Loucy (cell line): ENCODE measurements at regions not wholly inside any gene's neighbourhood (a gene's known extent, or its start where the extent isn't known, plus 50 kb on each side); places are given as distances from the start of the nearest gene placed in this dataset.

Experiments used
- H2AFZ ChIP-seq: fragments of 200-600 bp; sonication (generic); 2 replicates; pipeline ENCODE4 v1.6.0; 2016; ENCODE audit warnings: antibody characterized with exemption, mild to moderate bottlenecking, low read length, moderate library complexity
- H3F3A ChIP-seq: fragments of 200-600 bp; 2 replicates; pipeline ENCODE4 v1.6.0; 2016; ENCODE audit warnings: antibody characterized with exemption, low read depth, mild to moderate bottlenecking
- H3K27me3 ChIP-seq: fragments of 200-600 bp; sonication (generic); 2 replicates; pipeline ENCODE4 v1.6.1; 2014; ENCODE audit warnings: low read length, mild to moderate bottlenecking; ENCODE audit not compliant: insufficient read depth, poor library complexity, severe bottlenecking
- H3K36me3 ChIP-seq: fragments of 200-600 bp; sonication (generic); 2 replicates; pipeline ENCODE4 v1.6.1; 2016; ENCODE audit warnings: low read length; ENCODE audit not compliant: insufficient read depth
- H3K4me1 ChIP-seq: fragments of 200-600 bp; sonication (generic); 2 replicates; pipeline ENCODE4 v1.5.1; 2014; ENCODE audit warnings: low read length, mild to moderate bottlenecking; ENCODE audit not compliant: insufficient read depth, poor library complexity, severe bottlenecking
- H3K4me2 ChIP-seq: fragments of 200-600 bp; sonication (generic); 2 replicates; pipeline ENCODE4 v1.6.0; 2014; ENCODE audit warnings: antibody characterized with exemption, low read length, low read depth, mild to moderate bottlenecking; ENCODE audit not compliant: poor library complexity, severe bottlenecking
- H3K4me3 ChIP-seq: fragments of 200-600 bp; sonication (generic); 2 replicates; pipeline ENCODE4 v1.5.1; 2014; ENCODE audit warnings: low read length, mild to moderate bottlenecking, mixed read lengths; ENCODE audit not compliant: poor library complexity, severe bottlenecking
- H3K79me2 ChIP-seq: fragments of 200-600 bp; sonication (generic); 2 replicates; pipeline ENCODE4 v1.6.1; 2014; ENCODE audit warnings: low read length; ENCODE audit not compliant: insufficient read depth
- H3K9ac ChIP-seq: fragments of 200-600 bp; sonication (generic); 2 replicates; pipeline ENCODE4 v1.6.0; 2014; ENCODE audit warnings: mild to moderate bottlenecking, low read depth, low read length, moderate library complexity; ENCODE audit not compliant: poor library complexity, severe bottlenecking
- H3K9me2 ChIP-seq: fragments of 200-600 bp; sonication (generic); replicated peaks from 2 replicates; pipeline ENCODE4 v1.6.1; 2016; ENCODE audit warnings: low read depth, low read length, mixed read lengths
- H3K9me3 ChIP-seq: fragments of 200-600 bp; sonication (generic); 2 replicates; pipeline ENCODE4 v1.6.1; 2014; ENCODE audit warnings: mild to moderate bottlenecking, antibody characterized with exemption, low read length, low read depth; ENCODE audit not compliant: insufficient read depth
- H4K20me1 ChIP-seq: fragments of 200-600 bp; sonication (generic); 2 replicates; pipeline ENCODE4 v1.6.0; 2014; ENCODE audit warnings: antibody characterized with exemption, low read length, mild to moderate bottlenecking; ENCODE audit not compliant: insufficient read depth, poor library complexity, severe bottlenecking
- EZH2phosphoT487 ChIP-seq: fragments of 200-600 bp; IDR thresholded peaks from 2 replicates; pipeline ENCODE4 v1.6.1; 2018; ENCODE audit warnings: antibody characterized with exemption, mild to moderate bottlenecking, moderate library complexity, borderline replicate concordance
- TF ChIP-seq, protein P1 (sequence below): fragments of 200-600 bp; sonication (generic); conservative IDR thresholded peaks from 2 replicates; pipeline ENCODE4 v1.5.1; 2014; ENCODE audit warnings: mild to moderate bottlenecking, antibody characterized with exemption, low read length

DNA sequence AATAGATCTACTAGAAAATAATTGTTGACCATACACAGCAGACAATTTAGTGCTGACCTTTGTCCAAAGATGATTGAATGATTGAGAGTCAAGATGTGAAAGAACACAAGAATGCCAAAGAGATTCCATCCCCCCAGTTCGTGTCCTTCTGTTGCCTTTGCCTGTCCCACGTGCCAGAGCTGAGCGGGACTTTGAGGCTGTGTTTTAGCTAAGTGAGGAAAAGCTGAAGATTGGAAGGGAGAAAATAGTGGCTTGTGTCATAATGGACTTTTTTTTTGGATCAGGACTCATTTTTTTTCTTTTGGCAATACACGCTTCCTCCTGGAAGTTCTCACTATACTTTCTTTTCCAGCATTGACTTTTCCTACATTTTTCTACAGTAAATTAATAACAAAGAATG, 206.6 kb upstream of the MDFIC2 start:
- TF ChIP-seq, protein P1, sequence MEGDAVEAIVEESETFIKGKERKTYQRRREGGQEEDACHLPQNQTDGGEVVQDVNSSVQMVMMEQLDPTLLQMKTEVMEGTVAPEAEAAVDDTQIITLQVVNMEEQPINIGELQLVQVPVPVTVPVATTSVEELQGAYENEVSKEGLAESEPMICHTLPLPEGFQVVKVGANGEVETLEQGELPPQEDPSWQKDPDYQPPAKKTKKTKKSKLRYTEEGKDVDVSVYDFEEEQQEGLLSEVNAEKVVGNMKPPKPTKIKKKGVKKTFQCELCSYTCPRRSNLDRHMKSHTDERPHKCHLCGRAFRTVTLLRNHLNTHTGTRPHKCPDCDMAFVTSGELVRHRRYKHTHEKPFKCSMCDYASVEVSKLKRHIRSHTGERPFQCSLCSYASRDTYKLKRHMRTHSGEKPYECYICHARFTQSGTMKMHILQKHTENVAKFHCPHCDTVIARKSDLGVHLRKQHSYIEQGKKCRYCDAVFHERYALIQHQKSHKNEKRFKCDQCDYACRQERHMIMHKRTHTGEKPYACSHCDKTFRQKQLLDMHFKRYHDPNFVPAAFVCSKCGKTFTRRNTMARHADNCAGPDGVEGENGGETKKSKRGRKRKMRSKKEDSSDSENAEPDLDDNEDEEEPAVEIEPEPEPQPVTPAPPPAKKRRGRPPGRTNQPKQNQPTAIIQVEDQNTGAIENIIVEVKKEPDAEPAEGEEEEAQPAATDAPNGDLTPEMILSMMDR: no peak
- no peak for TF ChIP-seq EZH2phosphoT487

DNA sequence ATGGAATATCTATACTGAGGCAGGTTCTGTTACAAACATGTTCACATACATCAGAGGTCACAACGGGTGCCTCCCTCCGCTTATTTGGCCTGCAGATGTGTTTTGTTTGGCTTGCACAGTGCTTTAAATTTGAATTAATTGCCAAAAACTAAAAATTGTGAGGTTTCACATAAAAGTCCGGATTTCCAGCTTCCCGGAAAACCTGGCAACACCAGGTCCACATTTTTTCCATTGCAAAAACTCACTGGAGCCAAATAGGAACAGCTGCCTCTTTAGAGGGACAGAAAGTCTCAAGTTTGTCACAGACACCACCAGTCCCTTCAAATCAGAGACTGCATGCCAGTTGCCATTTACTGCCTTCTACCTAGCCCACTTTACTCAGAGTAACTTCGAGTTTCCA, 205.9 kb upstream of the MDFIC2 start:
- H3K9ac ChIP-seq: no peak overlapping the region
- no peaks in the 10 kb centered on the region for H3K9me3 ChIP-seq
- no peaks in the 10 kb centered on the region for H4K20me1 ChIP-seq
- H3K4me3 ChIP-seq: no peak overlapping the region
- TF ChIP-seq, protein P1: no peak
- no peak for TF ChIP-seq EZH2phosphoT487
- H3K27me3 ChIP-seq: no peaks in the 10 kb centered on the region
- no peak overlapping the region for H2AFZ ChIP-seq
- H3K36me3 ChIP-seq: no peaks in the 10 kb centered on the region
- H3K79me2 ChIP-seq: no peaks in the 10 kb centered on the region
- H3F3A ChIP-seq: no peaks in the 10 kb centered on the region
- no peak overlapping the region for H3K4me2 ChIP-seq
- no peaks in the 10 kb centered on the region for H3K9me2 ChIP-seq
- H3K4me1 ChIP-seq: peaks cover 4% of the 10 kb centered on the region

More for the DNA sequence above, 206.6 kb upstream of the MDFIC2 start:
- Histone ChIP-seq H4K20me1 (no peaks in the 10 kb centered on the region), H2AFZ (no peak overlapping the region), H3F3A (no peaks in the 10 kb centered on the region), H3K4me1 (peaks cover 4% of the 10 kb centered on the region), H3K36me3 (no peaks in the 10 kb centered on the region), H3K9me2 (no peaks in the 10 kb centered on the region), H3K9me3 (no peaks in the 10 kb centered on the region), H3K4me2 (no peak overlapping the region), H3K27me3 (no peaks in the 10 kb centered on the region), H3K79me2 (no peaks in the 10 kb centered on the region), H3K9ac (no peak overlapping the region), H3K4me3 (no peak overlapping the region)

DNA sequence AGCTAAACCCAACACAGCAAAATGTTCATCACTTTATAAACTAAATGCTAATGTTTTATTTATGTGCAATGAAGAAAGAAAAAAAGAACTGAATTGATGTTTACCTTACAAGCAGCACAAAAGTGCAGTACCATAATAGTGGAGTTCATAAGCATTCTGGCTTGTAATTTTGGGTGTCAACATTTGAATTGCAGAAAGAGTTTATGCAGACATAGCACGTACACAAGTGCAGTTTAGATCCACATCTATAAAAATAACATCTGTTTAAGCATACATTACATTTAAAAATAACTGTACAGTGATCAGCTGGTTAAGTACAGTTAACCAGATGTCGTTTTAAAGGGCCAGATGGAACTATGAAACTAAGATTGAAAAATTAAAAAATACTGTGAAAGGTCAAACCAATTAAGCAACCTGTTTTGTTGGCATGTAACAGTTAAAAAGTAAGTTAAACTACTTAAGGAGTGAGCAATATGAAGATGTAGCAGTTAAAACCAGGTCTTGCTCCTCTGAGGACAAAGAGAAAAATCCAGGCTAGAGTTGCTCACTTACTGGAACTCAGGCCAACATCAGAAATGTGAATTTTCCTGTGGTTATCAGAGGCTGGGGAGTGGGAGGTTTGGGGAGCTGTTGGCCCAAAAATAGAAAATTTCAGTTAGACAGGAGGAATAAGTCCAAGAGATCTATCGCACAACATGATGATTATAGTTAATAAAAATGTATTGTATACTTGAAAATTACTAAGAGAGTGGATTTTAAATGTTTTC, 204.9 kb upstream of the MDFIC2 start:
- H3K9me3 ChIP-seq: no peaks in the 10 kb centered on the region

More for the DNA sequence above, 204.9 kb upstream of the MDFIC2 start:
- TF ChIP-seq, protein P1: no peak
- no peak for TF ChIP-seq EZH2phosphoT487
- Histone ChIP-seq H2AFZ (0 out of 2 replicates have a peak overlapping the region, but pooled peaks have one; percentile 24), H3K4me2 (no peak overlapping the region), H4K20me1 (no peaks in the 10 kb centered on the region), H3K4me3 (no peak overlapping the region), H3K79me2 (no peaks in the 10 kb centered on the region), H3F3A (no peaks in the 10 kb centered on the region), H3K27me3 (no peaks in the 10 kb centered on the region), H3K36me3 (no peaks in the 10 kb centered on the region), H3K9me2 (no peaks in the 10 kb centered on the region), H3K9ac (no peak overlapping the region), H3K4me1 (peaks cover 4% of the 10 kb centered on the region)
